ENCODE measurements at regions not wholly inside any gene's neighbourhood (a gene's known extent, or its start where the extent isn't known, plus 50 kb on each side); places are given as distances from the start of the nearest gene placed in this dataset.

- TF ChIP-seq ATF3 (IDR thresholded peaks at IDR 0.05) (no peak), MAX (IDR thresholded peaks at IDR 0.05) (no peak), RAD21 (IDR thresholded peaks at IDR 0.05; ENCODE audit: low read depth) (no peak), POLR2A (IDR thresholded peaks at IDR 0.05; ENCODE audit: borderline replicate concordance, extremely low read depth, insufficient read depth, insufficient read length) (no peak), CTCF (IDR thresholded peaks at IDR 0.05 in 2 of 3, conservative IDR thresholded peaks at IDR 0.05 in 1 of 3; ENCODE audit: borderline replicate concordance in 1 of 3, insufficient read depth in 1 of 3, low read depth in 2 of 3, low read length in 2 of 3) (no peak), ZBTB33 (IDR thresholded peaks at IDR 0.05; ENCODE audit: extremely low read depth, insufficient replicate concordance, low read length) (no peak), ZFX (IDR thresholded peaks at IDR 0.05) (no peak), SIN3A (IDR thresholded peaks at IDR 0.05; ENCODE audit: low read depth) (no peak)
- intact Hi-C loops (cut with micrococcal nuclease): loop anchor here (10.0 kb wide), 1 partner anchor 275 kb away; no protein-coding TSS in a partner anchor
These were observed 154.8 kb upstream of the APCDD1 start for GRCh38 chr18:10299643-10300042.

More at GRCh38 chr18:10299643-10300042, 154.8 kb upstream of the APCDD1 start:
- Histone ChIP-seq H3K9me2 (ENCODE audit: insufficient read depth) (no peaks in the 10 kb centered on the region), H3K79me2 (ENCODE audit: insufficient read depth, low read length) (no peaks in the 10 kb centered on the region), H3K9ac (ENCODE audit: low read length) (no peak overlapping the region), H3K27me3 (ENCODE audit: insufficient read depth, low read length) (peaks cover 5% of the 10 kb centered on the region; the same call in 1 of the 2 replicates), H3K27ac (ENCODE audit: low read depth, low read length) (no peak overlapping the region), H2AFZ (ENCODE audit: low read depth, low read length, poor library complexity, severe bottlenecking) (no peak overlapping the region), H3K4me1 (ENCODE audit: control insufficient read depth in 1 of 2, insufficient read depth in 2 of 2, low read length in 2 of 2) (no peaks in the 10 kb centered on the region), H4K20me1 (ENCODE audit: insufficient read depth) (no peaks in the 10 kb centered on the region), H3K4me2 (ENCODE audit: low read length) (no peak overlapping the region), H3K36me3 (ENCODE audit: control insufficient read depth in 1 of 2, insufficient read depth in 2 of 2, low read length in 2 of 2) (no peaks in the 10 kb centered on the region), H3K4me3 (replicated peaks in 1 of 2; ENCODE audit: low read depth in 1 of 2, low read length in 2 of 2) (no peak overlapping the region), H3K9me3 (ENCODE audit: control insufficient read depth in 1 of 2, insufficient read depth in 1 of 2, low read depth in 1 of 2, low read length in 2 of 2) (no peaks in the 10 kb centered on the region)
- CTCF ChIA-PET: no interaction called here
- no TSS peak for BruUV-seq (replicated peaks)
- DNase-seq (ENCODE audit: low read depth, low spot score): no peak
- POLR2A ChIA-PET: no interaction called here
- RAD21 ChIA-PET (ENCODE audit: low non-redundant PET in 1 of 2, low total read pairs in 2 of 2, uncharacterized antibody in 2 of 2, unreplicated experiment in 2 of 2): no interaction called here
- ATAC-seq: no peak

Data from HCT116 (cell line).